ENCODE measurements at regions not wholly inside any gene's neighbourhood (a gene's known extent, or its start where the extent isn't known, plus 50 kb on each side); places are given as distances from the start of the nearest gene placed in this dataset.

DNA sequence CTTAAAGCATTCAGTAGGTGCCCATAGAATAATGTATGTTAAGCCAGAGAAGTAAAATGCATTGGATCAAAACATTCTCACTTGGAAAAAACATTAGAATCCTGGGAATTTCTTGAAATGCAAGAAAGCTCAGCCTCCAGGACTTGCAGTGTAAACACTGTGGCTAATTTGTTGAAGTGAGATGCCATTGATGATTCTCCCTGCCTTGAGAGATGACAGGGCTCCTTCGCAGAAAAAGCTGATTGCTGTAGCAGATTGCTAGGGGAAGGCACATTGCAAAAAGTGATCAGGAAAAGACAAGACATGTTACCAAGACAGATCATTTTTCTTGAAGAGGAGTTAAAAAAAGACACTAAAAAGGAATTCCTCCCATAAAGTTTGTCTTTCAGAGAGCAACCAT lies 204.2 kb upstream of the HMGA2 start:
- POLR2A ChIA-PET = no interaction called here
- Mint-ChIP-seq H3K27ac (ENCODE audit: low read depth, unreplicated experiment) (no peak overlapping the region), H3K4me1 (ENCODE audit: insufficient read depth, unreplicated experiment) (peaks cover 4% of the 10 kb centered on the region), H3K4me3 (ENCODE audit: unreplicated experiment) (no peak overlapping the region), H3K36me3 (ENCODE audit: insufficient read depth, unreplicated experiment) (no peaks in the 10 kb centered on the region), H3K9me3 (ENCODE audit: unreplicated experiment) (peaks cover 7% of the 10 kb centered on the region), H3K27me3 (ENCODE audit: insufficient read depth, unreplicated experiment) (no peaks in the 10 kb centered on the region)
- intact Hi-C loops (cut with micrococcal nuclease) = no loop called here
- no TSS peak for BruUV-seq (replicated peaks)
- CTCF ChIA-PET = interaction anchor here (1.3 kb wide), 1 partner anchor 18 kb away, joined by 6 read pairs; no protein-coding TSS in a partner anchor
- TF ChIP-seq, protein P1, sequence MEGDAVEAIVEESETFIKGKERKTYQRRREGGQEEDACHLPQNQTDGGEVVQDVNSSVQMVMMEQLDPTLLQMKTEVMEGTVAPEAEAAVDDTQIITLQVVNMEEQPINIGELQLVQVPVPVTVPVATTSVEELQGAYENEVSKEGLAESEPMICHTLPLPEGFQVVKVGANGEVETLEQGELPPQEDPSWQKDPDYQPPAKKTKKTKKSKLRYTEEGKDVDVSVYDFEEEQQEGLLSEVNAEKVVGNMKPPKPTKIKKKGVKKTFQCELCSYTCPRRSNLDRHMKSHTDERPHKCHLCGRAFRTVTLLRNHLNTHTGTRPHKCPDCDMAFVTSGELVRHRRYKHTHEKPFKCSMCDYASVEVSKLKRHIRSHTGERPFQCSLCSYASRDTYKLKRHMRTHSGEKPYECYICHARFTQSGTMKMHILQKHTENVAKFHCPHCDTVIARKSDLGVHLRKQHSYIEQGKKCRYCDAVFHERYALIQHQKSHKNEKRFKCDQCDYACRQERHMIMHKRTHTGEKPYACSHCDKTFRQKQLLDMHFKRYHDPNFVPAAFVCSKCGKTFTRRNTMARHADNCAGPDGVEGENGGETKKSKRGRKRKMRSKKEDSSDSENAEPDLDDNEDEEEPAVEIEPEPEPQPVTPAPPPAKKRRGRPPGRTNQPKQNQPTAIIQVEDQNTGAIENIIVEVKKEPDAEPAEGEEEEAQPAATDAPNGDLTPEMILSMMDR (IDR thresholded peaks at IDR 0.05; ENCODE audit: unreplicated experiment) = no peak
- DNase-seq (ENCODE audit: unreplicated experiment) = no peak

DNA sequence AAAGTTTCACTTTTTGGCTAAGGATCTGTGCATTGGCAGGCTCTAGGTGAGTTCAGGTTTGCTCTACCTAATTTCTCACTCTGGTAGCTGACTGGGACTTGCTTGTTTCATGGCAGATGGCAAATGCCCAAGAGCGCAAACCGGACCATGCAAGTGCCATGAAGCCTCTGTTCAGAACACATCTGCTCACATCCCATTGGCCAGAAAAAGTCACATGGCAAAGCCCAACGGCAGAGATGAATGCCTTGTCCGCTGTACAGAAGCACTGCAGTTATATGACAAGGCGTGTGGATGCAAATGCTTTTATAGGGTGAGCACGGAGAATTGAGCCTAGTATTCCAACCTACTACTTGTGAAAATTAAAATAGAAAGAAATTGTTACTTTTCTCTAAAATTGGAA lies 202.2 kb upstream of the HMGA2 start:
- CTCF ChIA-PET = interaction anchor here (2.4 kb wide), 1 partner anchor 13 kb away, joined by 7 read pairs; no protein-coding TSS in a partner anchor
- intact Hi-C loops (cut with micrococcal nuclease) = no loop called here
- DNase-seq (ENCODE audit: unreplicated experiment) = no peak
- H3K4me3 Mint-ChIP-seq (ENCODE audit: unreplicated experiment) = no peak overlapping the region
- peaks cover 4% of the 10 kb centered on the region for H3K4me1 Mint-ChIP-seq (ENCODE audit: insufficient read depth, unreplicated experiment)
- H3K27me3 Mint-ChIP-seq (ENCODE audit: insufficient read depth, unreplicated experiment) = no peaks in the 10 kb centered on the region
- TF ChIP-seq, protein P1 (IDR thresholded peaks at IDR 0.05; ENCODE audit: unreplicated experiment) = no peak
- no peaks in the 10 kb centered on the region for H3K9me3 Mint-ChIP-seq (ENCODE audit: unreplicated experiment)
- no TSS peak for BruUV-seq (replicated peaks)
- H3K27ac Mint-ChIP-seq (ENCODE audit: low read depth, unreplicated experiment) = no peak overlapping the region
- POLR2A ChIA-PET = interaction anchor here (0.8 to 1.7 kb wide), 2 partner anchors 8 to 12 kb away, joined by 4 to 5 read pairs; no protein-coding TSS in a partner anchor
- H3K36me3 Mint-ChIP-seq (ENCODE audit: insufficient read depth, unreplicated experiment) = no peaks in the 10 kb centered on the region

DNA sequence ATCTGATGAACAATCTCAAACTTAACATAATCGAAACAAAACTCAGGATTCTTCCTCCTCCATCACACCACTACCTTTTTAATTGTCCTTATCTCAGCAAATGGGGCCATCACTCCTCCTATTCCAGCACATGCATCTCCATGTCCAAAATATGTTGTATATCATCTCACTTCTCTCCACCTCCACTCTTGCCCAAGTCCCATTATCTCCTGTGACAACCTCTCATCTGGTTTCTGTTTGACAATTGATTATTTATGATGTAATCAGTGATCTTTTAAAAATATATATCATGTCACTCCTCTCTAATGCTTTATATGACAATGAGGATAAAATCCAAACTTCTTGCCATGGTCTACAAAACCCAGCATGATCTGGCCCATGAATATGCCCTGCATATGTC lies 200.8 kb upstream of the HMGA2 start:
- ChIA-PET POLR2A (no interaction called here), CTCF (no interaction called here)
- Mint-ChIP-seq H3K36me3 (ENCODE audit: insufficient read depth, unreplicated experiment) (no peaks in the 10 kb centered on the region), H3K9me3 (ENCODE audit: unreplicated experiment) (no peaks in the 10 kb centered on the region), H3K27ac (ENCODE audit: low read depth, unreplicated experiment) (no peak overlapping the region), H3K27me3 (ENCODE audit: insufficient read depth, unreplicated experiment) (no peaks in the 10 kb centered on the region), H3K4me3 (ENCODE audit: unreplicated experiment) (no peak overlapping the region), H3K4me1 (ENCODE audit: insufficient read depth, unreplicated experiment) (peaks cover 9% of the 10 kb centered on the region)
- no TSS peak for BruUV-seq (replicated peaks)
- intact Hi-C loops (cut with micrococcal nuclease) = no loop called here
- DNase-seq (ENCODE audit: unreplicated experiment) = no peak
- TF ChIP-seq, protein P1 (IDR thresholded peaks at IDR 0.05; ENCODE audit: unreplicated experiment) = no peak

DNA sequence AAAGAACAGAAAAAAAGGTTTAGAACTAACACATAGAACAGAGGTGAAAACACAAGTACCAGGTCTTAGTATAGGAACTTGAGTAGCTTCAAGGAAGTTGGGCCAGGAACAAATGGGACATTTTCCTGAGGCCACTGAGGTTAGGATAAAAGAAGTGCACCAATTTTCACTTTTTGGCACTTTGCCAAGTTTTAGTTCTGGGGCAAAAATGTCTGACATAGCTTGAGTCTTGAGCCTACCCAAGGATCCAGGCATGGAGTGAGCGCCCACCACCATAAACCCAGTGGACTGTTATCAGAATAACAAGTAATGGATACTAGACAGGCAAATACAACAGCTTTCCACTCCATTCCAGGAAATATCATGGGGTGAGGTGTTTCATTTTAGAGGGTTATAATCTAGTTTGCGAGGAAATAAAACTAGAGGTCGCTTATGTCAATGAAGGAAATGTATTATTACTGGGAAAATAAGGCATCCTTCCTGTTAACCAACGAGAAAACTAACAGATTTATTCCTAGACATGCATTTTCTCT lies 199.7 kb upstream of the HMGA2 start:
- Mint-ChIP-seq H3K9me3 (ENCODE audit: unreplicated experiment) (peaks cover 8% of the 10 kb centered on the region), H3K4me1 (ENCODE audit: insufficient read depth, unreplicated experiment) (peaks cover 16% of the 10 kb centered on the region), H3K27me3 (ENCODE audit: insufficient read depth, unreplicated experiment) (no peaks in the 10 kb centered on the region), H3K27ac (ENCODE audit: low read depth, unreplicated experiment) (no peak overlapping the region), H3K4me3 (ENCODE audit: unreplicated experiment) (no peak overlapping the region), H3K36me3 (ENCODE audit: insufficient read depth, unreplicated experiment) (no peaks in the 10 kb centered on the region)
- TF ChIP-seq, protein P1 (IDR thresholded peaks at IDR 0.05; ENCODE audit: unreplicated experiment) = no peak
- intact Hi-C loops (cut with micrococcal nuclease) = no loop called here
- DNase-seq (ENCODE audit: unreplicated experiment) = no peak
- CTCF ChIA-PET = interaction anchor here (0.6 kb wide), 1 partner anchor 12 kb away, joined by 3 read pairs; no protein-coding TSS in a partner anchor
- BruUV-seq (replicated peaks) = no TSS peak
- POLR2A ChIA-PET = interaction anchor here (2.4 kb wide), 1 partner anchor 24 kb away, joined by 7 read pairs; no protein-coding TSS in a partner anchor
